ENCODE measurements at regions not wholly inside any gene's neighbourhood (a gene's known extent, or its start where the extent isn't known, plus 50 kb on each side); places are given as distances from the start of the nearest gene placed in this dataset.
"Not testable (repeated sequence)": the region's sequence is repeated elsewhere in the genome, so short reads cannot be mapped to it uniquely, and the experiment has no call there.

- DNase-seq, result no peak
These were observed 329.4 kb upstream of the CCL2 start for GRCh38 chr17:33925649-33926048.

- DNase-seq, result no peak
These were observed 327.4 kb upstream of the CCL2 start for GRCh38 chr17:33927732-33928133.

GRCh38 chr17:33929181-33929724 lies 325.8 kb upstream of the CCL2 start:
- no peak for DNase-seq

- DNase-seq, result peak; percentile 40
These were observed 323.8 kb upstream of the CCL2 start for GRCh38 chr17:33931148-33931814.

- no peak for DNase-seq
These were observed 322.1 kb upstream of the CCL2 start for GRCh38 chr17:33932996-33933395.

GRCh38 chr17:33933576-33933975 lies 321.5 kb upstream of the CCL2 start:
- no peak for DNase-seq

- DNase-seq, result no peak
These were observed 320.4 kb upstream of the CCL2 start for GRCh38 chr17:33934696-33935095.

GRCh38 chr17:33935822-33936221 lies 319.3 kb upstream of the CCL2 start:
- no peak for DNase-seq

- no peak for DNase-seq
These were observed 318.3 kb upstream of the CCL2 start for GRCh38 chr17:33936764-33937163.

- DNase-seq, result no peak
These were observed 315.1 kb upstream of the CCL2 start for GRCh38 chr17:33939959-33940358.

- peak; percentile 56 for DNase-seq
These were observed 314.2 kb upstream of the CCL2 start for GRCh38 chr17:33940769-33941370.

- no peak for DNase-seq
These were observed 313.3 kb upstream of the CCL2 start for GRCh38 chr17:33941744-33942143.

- DNase-seq, result no peak
These were observed 312.7 kb upstream of the CCL2 start for GRCh38 chr17:33942414-33942813.

- no peak for DNase-seq
These were observed 310.7 kb upstream of the CCL2 start for GRCh38 chr17:33944412-33944811.

GRCh38 chr17:33944826-33945225 lies 310.3 kb upstream of the CCL2 start:
- DNase-seq, result no peak

- DNase-seq, result no peak
These were observed 309.2 kb upstream of the CCL2 start for GRCh38 chr17:33945646-33946546.

- no peak for DNase-seq
These were observed 307.3 kb upstream of the CCL2 start for GRCh38 chr17:33947762-33948161.

GRCh38 chr17:33948309-33948708 lies 306.8 kb upstream of the CCL2 start:
- DNase-seq, result no peak

- no peak for DNase-seq
These were observed 306.0 kb upstream of the CCL2 start for GRCh38 chr17:33949100-33949499.

- DNase-seq, result no peak
These were observed 305.0 kb upstream of the CCL2 start for GRCh38 chr17:33950061-33950460.

- DNase-seq, result no peak
These were observed 302.7 kb upstream of the CCL2 start for GRCh38 chr17:33952425-33952824.

GRCh38 chr17:33954597-33954996 lies 300.5 kb upstream of the CCL2 start:
- DNase-seq, result no peak

GRCh38 chr17:33955461-33955860 lies 299.6 kb upstream of the CCL2 start:
- DNase-seq, result no peak

- not testable (repeated sequence) for DNase-seq
These were observed 296.0 kb upstream of the CCL2 start for GRCh38 chr17:33959098-33959497.

All from DMS79 (cell line).